WTC11 (cell line): ENCODE measurements at regions not wholly inside any gene's neighbourhood (a gene's known extent, or its start where the extent isn't known, plus 50 kb on each side); places are given as distances from the start of the nearest gene placed in this dataset.

ENCODE experiments used
- ATAC-seq: fragments of 200-7000 bp; cut with Tn5 transposase; 2 replicates; pipeline ENCODE4 v1.10.0; 2021; ENCODE audit warnings: mild to moderate bottlenecking, moderate library complexity
- CTCF ChIA-PET: fragments of 300-600 bp; sonication (Branson Sonifier 250); formaldehyde crosslinking; loops from one replicate; lab custom pipeline; 2021; ENCODE audit warnings: antibody characterized with exemption; lab: Charles Lee
- POLR2A ChIA-PET: fragments of 350-600 bp; sonication (Branson Sonifier 250); formaldehyde crosslinking; loops from one replicate; lab custom pipeline; 2021; ENCODE audit warnings: antibody characterized with exemption; lab: Charles Lee
- DNase-seq: peaks from one replicate; pipeline ENCODE4 v3.0.0; 2021; ENCODE audit warnings: low spot score
- H3K27ac Mint-ChIP-seq: 2 replicates; pipeline ENCODE4 v1.8.0; 2021; ENCODE audit warnings: mixed read lengths
- H3K27me3 Mint-ChIP-seq: 2 replicates; pipeline ENCODE4 v1.8.0; 2021; ENCODE audit warnings: low read depth, mild to moderate bottlenecking, moderate library complexity, mixed read lengths
- H3K36me3 Mint-ChIP-seq: 2 replicates; pipeline ENCODE4 v1.8.0; 2021; ENCODE audit warnings: mixed read lengths
- H3K4me1 Mint-ChIP-seq: 2 replicates; pipeline ENCODE4 v1.8.0; 2022; ENCODE audit warnings: mixed read lengths
- H3K4me3 Mint-ChIP-seq: 2 replicates; pipeline ENCODE4 v1.8.0; 2021; ENCODE audit warnings: mild to moderate bottlenecking, moderate library complexity, mixed read lengths
- H3K9me3 Mint-ChIP-seq: 2 replicates; pipeline ENCODE4 v1.8.0; 2021; ENCODE audit warnings: mixed read lengths
- CBFB ChIP-seq: sonication (generic); formaldehyde crosslinking; IDR thresholded peaks from 2 replicates; pipeline ENCODE4 v1.8.1; 2022; ENCODE audit warnings: mild to moderate bottlenecking, low read depth, missing genetic modification reagents
- EMX1 ChIP-seq: fragments of 250-450 bp; sonication (Bioruptor Pico); IDR thresholded peaks from 2 replicates; pipeline ENCODE4 v1.8.0; 2021; ENCODE audit warnings: mild to moderate bottlenecking
- JAZF1 ChIP-seq: fragments of 250-450 bp; sonication (Bioruptor Pico); IDR thresholded peaks from 2 replicates; pipeline ENCODE4 v1.9.0; 2021; ENCODE audit warnings: moderate library complexity, mild to moderate bottlenecking, inconsistent platforms
- NFATC4 ChIP-seq: fragments of 250-450 bp; sonication (Bioruptor Pico); IDR thresholded peaks from 2 replicates; pipeline ENCODE4 v1.9.0; 2021; ENCODE audit warnings: mild to moderate bottlenecking
- NR1H2 ChIP-seq: sonication (generic); formaldehyde crosslinking; IDR thresholded peaks from 2 replicates; pipeline ENCODE4 v1.9.0; 2021; ENCODE audit warnings: mild to moderate bottlenecking, moderate library complexity, missing genetic modification reagents
- NR2C2 ChIP-seq: sonication (generic); formaldehyde crosslinking; IDR thresholded peaks from 2 replicates; pipeline ENCODE4 v1.8.0; 2022; ENCODE audit warnings: mild to moderate bottlenecking, missing genetic modification reagents
- PRRX2 ChIP-seq: fragments of 250-450 bp; sonication (Bioruptor Pico); IDR thresholded peaks from 2 replicates; pipeline ENCODE4 v1.8.0; 2021; ENCODE audit warnings: mild to moderate bottlenecking
- ZNF317 ChIP-seq: sonication (generic); formaldehyde crosslinking; IDR thresholded peaks from 2 replicates; pipeline ENCODE4 v1.8.1; 2023; ENCODE audit warnings: low read depth, mild to moderate bottlenecking, moderate library complexity, missing genetic modification reagents, borderline replicate concordance
- ZNF396 ChIP-seq: fragments of 250-450 bp; sonication (Bioruptor Pico); IDR thresholded peaks from 2 replicates; pipeline ENCODE4 v1.8.0; 2021; ENCODE audit warnings: mild to moderate bottlenecking, moderate library complexity, borderline replicate concordance
- ZNF423 ChIP-seq: fragments of 250-450 bp; sonication (Bioruptor Pico); IDR thresholded peaks from 2 replicates; pipeline ENCODE4 v2.1.2; 2022; ENCODE audit warnings: mild to moderate bottlenecking, moderate library complexity
- TF ChIP-seq, protein P1 (sequence below): fragments of 250-450 bp; sonication (Bioruptor Pico); IDR thresholded peaks from 2 replicates; pipeline ENCODE4 v1.9.0; 2021; ENCODE audit warnings: mild to moderate bottlenecking, borderline replicate concordance
- TF ChIP-seq, protein P2 (sequence below): fragments of 250-450 bp; sonication (Bioruptor Pico); IDR thresholded peaks from 2 replicates; pipeline ENCODE4 v1.9.0; 2021; ENCODE audit warnings: mild to moderate bottlenecking
- TF ChIP-seq, protein P3 (sequence below): fragments of 250-450 bp; sonication (Bioruptor Pico); IDR thresholded peaks from 2 replicates; pipeline ENCODE4 v1.8.0; 2021; ENCODE audit warnings: mild to moderate bottlenecking
- TF ChIP-seq, protein P4 (sequence below): sonication (generic); formaldehyde crosslinking; IDR thresholded peaks from 2 replicates; pipeline ENCODE4 v1.8.0; 2022; ENCODE audit warnings: missing genetic modification reagents
- TF ChIP-seq, protein P5 (sequence below): sonication (generic); formaldehyde crosslinking; IDR thresholded peaks from 2 replicates; pipeline ENCODE4 v1.8.0; 2022; ENCODE audit warnings: mild to moderate bottlenecking, missing genetic modification reagents
- TF ChIP-seq, protein P6 (sequence below): sonication (generic); formaldehyde crosslinking; IDR thresholded peaks from 2 replicates; pipeline ENCODE4 v1.8.0; 2023; ENCODE audit warnings: missing genetic modification reagents
- TF ChIP-seq, protein P7 (sequence below): sonication (generic); formaldehyde crosslinking; IDR thresholded peaks from 2 replicates; pipeline ENCODE4 v1.8.1; 2023; ENCODE audit warnings: mild to moderate bottlenecking, moderate library complexity, missing genetic modification reagents

DNA sequence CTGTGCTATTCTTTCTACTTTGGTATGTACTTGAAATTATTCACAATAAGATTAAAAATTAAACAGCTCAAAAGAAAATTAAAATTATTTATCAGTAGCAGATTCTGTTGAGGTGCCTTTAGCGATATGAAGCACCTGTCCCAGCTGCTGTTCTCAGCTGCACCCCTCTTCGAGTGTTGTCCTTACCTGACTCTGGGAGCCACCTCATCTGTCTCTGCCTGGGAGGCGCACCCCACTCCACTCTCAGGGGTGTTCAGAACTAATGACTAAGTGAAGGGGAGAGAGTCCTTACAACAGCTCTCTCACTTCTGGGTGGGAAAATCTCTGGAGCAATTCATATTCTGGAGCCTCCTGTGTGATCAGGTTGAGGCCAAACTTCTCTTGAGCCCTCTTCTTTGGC lies 745.7 kb downstream of the RFPL4B start:
- CTCF ChIA-PET = no interaction called here
- Mint-ChIP-seq H3K27me3 (no peaks in the 10 kb centered on the region), H3K36me3 (0 out of 2 replicates have a peak, but pooled peaks cover 2% of the 10 kb centered on the region), H3K4me1 (peaks cover 7% of the 10 kb centered on the region), H3K4me3 (no peak overlapping the region), H3K27ac (no peak overlapping the region), H3K9me3 (peaks cover 17% of the 10 kb centered on the region)
- POLR2A ChIA-PET = no interaction called here
- no peak for TF ChIP-seq NR1H2 (CRISPR knock-in tag)
- no peak for DNase-seq
- no peak for ATAC-seq

DNA sequence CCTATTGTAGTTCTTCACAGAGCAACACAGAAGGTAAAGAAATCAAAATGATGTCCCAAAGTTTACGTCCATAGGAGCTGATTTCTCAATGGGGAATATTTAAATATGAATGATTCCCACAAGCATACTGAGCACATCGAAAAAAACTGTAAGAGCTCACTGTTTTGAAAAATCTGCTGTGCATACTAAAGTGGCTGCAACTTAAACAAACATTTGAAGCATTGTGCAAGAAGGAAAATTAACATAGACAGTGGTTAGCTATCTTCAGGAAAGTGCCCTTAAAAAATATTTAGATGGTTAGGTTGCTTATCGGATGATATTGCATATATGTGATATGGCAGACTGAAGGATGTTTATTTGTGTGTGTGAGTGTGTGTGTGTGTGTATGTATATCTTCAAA lies 747.6 kb downstream of the RFPL4B start:
- TF ChIP-seq ZNF317 (CRISPR knock-in tag) = no peak
- TF ChIP-seq, all 79 proteins: peak for 0
- no peak for ATAC-seq
- Mint-ChIP-seq H3K27ac (no peak overlapping the region), H3K9me3 (peaks cover 10% of the 10 kb centered on the region; the same call in 1 of the 2 replicates), H3K27me3 (no peaks in the 10 kb centered on the region), H3K4me1 (peaks cover 7% of the 10 kb centered on the region), H3K36me3 (no peaks in the 10 kb centered on the region), H3K4me3 (no peak overlapping the region)
- ChIA-PET CTCF (no interaction called here), POLR2A (no interaction called here)
- no peak for DNase-seq

DNA sequence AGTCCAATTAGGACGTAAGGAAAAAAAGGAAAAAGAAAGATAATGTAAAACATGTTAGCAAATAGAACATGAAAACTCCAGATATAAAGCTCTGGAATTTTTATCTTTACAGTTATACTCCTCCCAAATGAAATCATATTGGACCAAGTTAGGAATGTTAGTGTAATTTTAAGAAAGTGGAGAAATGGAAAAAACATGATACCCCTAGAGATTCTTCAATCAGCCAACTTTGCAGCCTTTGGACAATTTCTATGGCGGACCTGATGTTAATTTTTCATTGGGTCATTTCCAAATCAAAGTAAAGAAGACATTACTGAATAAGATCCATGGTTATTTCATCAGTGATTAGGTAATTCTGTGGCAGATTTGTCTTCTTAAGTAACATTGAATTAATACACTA lies 748.7 kb downstream of the RFPL4B start:
- no peak for DNase-seq
- Mint-ChIP-seq H3K27ac (no peak overlapping the region), H3K9me3 (peaks cover 10% of the 10 kb centered on the region; the same call in 1 of the 2 replicates), H3K27me3 (no peaks in the 10 kb centered on the region), H3K4me1 (peaks cover 7% of the 10 kb centered on the region), H3K4me3 (no peak overlapping the region), H3K36me3 (no peaks in the 10 kb centered on the region)
- no peak for ATAC-seq
- CTCF ChIA-PET = no interaction called here
- TF ChIP-seq, protein P1, sequence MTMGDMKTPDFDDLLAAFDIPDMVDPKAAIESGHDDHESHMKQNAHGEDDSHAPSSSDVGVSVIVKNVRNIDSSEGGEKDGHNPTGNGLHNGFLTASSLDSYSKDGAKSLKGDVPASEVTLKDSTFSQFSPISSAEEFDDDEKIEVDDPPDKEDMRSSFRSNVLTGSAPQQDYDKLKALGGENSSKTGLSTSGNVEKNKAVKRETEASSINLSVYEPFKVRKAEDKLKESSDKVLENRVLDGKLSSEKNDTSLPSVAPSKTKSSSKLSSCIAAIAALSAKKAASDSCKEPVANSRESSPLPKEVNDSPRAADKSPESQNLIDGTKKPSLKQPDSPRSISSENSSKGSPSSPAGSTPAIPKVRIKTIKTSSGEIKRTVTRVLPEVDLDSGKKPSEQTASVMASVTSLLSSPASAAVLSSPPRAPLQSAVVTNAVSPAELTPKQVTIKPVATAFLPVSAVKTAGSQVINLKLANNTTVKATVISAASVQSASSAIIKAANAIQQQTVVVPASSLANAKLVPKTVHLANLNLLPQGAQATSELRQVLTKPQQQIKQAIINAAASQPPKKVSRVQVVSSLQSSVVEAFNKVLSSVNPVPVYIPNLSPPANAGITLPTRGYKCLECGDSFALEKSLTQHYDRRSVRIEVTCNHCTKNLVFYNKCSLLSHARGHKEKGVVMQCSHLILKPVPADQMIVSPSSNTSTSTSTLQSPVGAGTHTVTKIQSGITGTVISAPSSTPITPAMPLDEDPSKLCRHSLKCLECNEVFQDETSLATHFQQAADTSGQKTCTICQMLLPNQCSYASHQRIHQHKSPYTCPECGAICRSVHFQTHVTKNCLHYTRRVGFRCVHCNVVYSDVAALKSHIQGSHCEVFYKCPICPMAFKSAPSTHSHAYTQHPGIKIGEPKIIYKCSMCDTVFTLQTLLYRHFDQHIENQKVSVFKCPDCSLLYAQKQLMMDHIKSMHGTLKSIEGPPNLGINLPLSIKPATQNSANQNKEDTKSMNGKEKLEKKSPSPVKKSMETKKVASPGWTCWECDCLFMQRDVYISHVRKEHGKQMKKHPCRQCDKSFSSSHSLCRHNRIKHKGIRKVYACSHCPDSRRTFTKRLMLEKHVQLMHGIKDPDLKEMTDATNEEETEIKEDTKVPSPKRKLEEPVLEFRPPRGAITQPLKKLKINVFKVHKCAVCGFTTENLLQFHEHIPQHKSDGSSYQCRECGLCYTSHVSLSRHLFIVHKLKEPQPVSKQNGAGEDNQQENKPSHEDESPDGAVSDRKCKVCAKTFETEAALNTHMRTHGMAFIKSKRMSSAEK = no peak
- TF ChIP-seq NR2C2 (CRISPR knock-in tag) (no peak), ZNF423 (CRISPR knock-in tag) (no peak), NFATC4 (CRISPR knock-in tag) (no peak), EMX1 (CRISPR knock-in tag) (no peak), CBFB (CRISPR knock-in tag) (no peak)
- TF ChIP-seq, all 79 proteins: peak for 0
- POLR2A ChIA-PET = no interaction called here

DNA sequence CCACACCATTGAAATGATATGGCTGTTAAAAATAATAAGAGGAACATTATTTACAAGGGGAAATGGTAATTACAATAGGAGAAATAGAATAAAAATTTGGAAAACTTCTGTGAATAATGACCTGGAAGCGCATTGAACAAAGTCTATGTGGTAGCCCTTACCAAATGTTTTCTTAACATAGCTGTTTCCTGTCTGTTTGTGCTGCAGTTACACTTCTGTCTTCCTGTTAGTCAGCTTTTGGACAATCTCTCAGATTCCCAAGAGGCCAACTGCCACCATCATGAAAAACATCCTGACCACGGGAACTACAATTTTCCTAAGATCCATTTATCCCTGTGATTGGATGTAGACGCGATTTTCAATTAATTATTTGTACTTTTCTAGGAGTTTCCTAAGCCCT lies 754.4 kb upstream of the MARCKS start:
- H3K36me3 Mint-ChIP-seq = no peaks in the 10 kb centered on the region
- TF ChIP-seq PRRX2 (CRISPR knock-in tag) = no peak
- no peak for TF ChIP-seq ZNF396
- TF ChIP-seq, protein P2, sequence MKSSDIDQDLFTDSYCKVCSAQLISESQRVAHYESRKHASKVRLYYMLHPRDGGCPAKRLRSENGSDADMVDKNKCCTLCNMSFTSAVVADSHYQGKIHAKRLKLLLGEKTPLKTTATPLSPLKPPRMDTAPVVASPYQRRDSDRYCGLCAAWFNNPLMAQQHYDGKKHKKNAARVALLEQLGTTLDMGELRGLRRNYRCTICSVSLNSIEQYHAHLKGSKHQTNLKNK = no peak
- no peak for TF ChIP-seq CBFB (CRISPR knock-in tag)
- TF ChIP-seq, protein P3, sequence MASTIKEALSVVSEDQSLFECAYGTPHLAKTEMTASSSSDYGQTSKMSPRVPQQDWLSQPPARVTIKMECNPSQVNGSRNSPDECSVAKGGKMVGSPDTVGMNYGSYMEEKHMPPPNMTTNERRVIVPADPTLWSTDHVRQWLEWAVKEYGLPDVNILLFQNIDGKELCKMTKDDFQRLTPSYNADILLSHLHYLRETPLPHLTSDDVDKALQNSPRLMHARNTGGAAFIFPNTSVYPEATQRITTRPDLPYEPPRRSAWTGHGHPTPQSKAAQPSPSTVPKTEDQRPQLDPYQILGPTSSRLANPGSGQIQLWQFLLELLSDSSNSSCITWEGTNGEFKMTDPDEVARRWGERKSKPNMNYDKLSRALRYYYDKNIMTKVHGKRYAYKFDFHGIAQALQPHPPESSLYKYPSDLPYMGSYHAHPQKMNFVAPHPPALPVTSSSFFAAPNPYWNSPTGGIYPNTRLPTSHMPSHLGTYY = no peak
- TF ChIP-seq, protein P4, sequence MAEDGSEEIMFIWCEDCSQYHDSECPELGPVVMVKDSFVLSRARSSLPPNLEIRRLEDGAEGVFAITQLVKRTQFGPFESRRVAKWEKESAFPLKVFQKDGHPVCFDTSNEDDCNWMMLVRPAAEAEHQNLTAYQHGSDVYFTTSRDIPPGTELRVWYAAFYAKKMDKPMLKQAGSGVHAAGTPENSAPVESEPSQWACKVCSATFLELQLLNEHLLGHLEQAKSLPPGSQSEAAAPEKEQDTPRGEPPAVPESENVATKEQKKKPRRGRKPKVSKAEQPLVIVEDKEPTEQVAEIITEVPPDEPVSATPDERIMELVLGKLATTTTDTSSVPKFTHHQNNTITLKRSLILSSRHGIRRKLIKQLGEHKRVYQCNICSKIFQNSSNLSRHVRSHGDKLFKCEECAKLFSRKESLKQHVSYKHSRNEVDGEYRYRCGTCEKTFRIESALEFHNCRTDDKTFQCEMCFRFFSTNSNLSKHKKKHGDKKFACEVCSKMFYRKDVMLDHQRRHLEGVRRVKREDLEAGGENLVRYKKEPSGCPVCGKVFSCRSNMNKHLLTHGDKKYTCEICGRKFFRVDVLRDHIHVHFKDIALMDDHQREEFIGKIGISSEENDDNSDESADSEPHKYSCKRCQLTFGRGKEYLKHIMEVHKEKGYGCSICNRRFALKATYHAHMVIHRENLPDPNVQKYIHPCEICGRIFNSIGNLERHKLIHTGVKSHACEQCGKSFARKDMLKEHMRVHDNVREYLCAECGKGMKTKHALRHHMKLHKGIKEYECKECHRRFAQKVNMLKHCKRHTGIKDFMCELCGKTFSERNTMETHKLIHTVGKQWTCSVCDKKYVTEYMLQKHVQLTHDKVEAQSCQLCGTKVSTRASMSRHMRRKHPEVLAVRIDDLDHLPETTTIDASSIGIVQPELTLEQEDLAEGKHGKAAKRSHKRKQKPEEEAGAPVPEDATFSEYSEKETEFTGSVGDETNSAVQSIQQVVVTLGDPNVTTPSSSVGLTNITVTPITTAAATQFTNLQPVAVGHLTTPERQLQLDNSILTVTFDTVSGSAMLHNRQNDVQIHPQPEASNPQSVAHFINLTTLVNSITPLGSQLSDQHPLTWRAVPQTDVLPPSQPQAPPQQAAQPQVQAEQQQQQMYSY (CRISPR knock-in tag) = no peak
- TF ChIP-seq, protein P5, sequence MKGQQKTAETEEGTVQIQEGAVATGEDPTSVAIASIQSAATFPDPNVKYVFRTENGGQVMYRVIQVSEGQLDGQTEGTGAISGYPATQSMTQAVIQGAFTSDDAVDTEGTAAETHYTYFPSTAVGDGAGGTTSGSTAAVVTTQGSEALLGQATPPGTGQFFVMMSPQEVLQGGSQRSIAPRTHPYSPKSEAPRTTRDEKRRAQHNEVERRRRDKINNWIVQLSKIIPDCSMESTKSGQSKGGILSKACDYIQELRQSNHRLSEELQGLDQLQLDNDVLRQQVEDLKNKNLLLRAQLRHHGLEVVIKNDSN = no peak
- TF ChIP-seq, protein P6, sequence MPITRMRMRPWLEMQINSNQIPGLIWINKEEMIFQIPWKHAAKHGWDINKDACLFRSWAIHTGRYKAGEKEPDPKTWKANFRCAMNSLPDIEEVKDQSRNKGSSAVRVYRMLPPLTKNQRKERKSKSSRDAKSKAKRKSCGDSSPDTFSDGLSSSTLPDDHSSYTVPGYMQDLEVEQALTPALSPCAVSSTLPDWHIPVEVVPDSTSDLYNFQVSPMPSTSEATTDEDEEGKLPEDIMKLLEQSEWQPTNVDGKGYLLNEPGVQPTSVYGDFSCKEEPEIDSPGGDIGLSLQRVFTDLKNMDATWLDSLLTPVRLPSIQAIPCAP (CRISPR knock-in tag) = no peak
- TF ChIP-seq ZNF423 (CRISPR knock-in tag) = no peak
- TF ChIP-seq, protein P7, sequence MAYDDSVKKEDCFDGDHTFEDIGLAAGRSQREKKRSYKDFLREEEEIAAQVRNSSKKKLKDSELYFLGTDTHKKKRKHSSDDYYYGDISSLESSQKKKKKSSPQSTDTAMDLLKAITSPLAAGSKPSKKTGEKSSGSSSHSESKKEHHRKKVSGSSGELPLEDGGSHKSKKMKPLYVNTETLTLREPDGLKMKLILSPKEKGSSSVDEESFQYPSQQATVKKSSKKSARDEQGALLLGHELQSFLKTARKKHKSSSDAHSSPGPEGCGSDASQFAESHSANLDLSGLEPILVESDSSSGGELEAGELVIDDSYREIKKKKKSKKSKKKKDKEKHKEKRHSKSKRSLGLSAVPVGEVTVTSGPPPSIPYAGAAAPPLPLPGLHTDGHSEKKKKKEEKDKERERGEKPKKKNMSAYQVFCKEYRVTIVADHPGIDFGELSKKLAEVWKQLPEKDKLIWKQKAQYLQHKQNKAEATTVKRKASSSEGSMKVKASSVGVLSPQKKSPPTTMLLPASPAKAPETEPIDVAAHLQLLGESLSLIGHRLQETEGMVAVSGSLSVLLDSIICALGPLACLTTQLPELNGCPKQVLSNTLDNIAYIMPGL = no peak
- TF ChIP-seq JAZF1 (CRISPR knock-in tag) = no peak
- POLR2A ChIA-PET = no interaction called here
- no peak for DNase-seq
- no peak overlapping the region for H3K27ac Mint-ChIP-seq
- no peaks in the 10 kb centered on the region for H3K27me3 Mint-ChIP-seq
- ATAC-seq = no peak
- no peaks in the 10 kb centered on the region for H3K4me1 Mint-ChIP-seq
- CTCF ChIA-PET = no interaction called here
- H3K9me3 Mint-ChIP-seq = peaks cover 5% of the 10 kb centered on the region; the same call in 1 of the 2 replicates
- H3K4me3 Mint-ChIP-seq = no peak overlapping the region
